HCT116 (cell line): ENCODE measurements at regions not wholly inside any gene's neighbourhood (a gene's known extent, or its start where the extent isn't known, plus 50 kb on each side); places are given as distances from the start of the nearest gene placed in this dataset.

Experiments
- ATAC-seq: fragments of 200-7000 bp; cut with Tn5 transposase; 2 replicates; pipeline ENCODE4 v1.9.1; 2020; ENCODE audit warnings: mild to moderate bottlenecking, moderate library complexity
- BruUV-seq: library from RNA; stranded (reverse); fragments of 400-500 nt; replicated peaks from 2 replicates; lab custom pipeline; 2021; lab: Mats Ljungman, UMichigan
- CTCF ChIA-PET: fragments of 300-600 bp; sonication (Branson Sonifier 250); formaldehyde crosslinking; loops from one replicate; lab custom pipeline; 2021; ENCODE audit warnings: antibody characterized with exemption; lab: Charles Lee
- POLR2A ChIA-PET: fragments of 300-600, 350-600 bp; sonication (Branson Sonifier 250); formaldehyde crosslinking; loops from one replicate; lab custom pipeline; 2021; ENCODE audit warnings: antibody characterized with exemption; lab: Charles Lee
- RAD21 ChIA-PET, 2 experiments: fragments of 300-600 bp; sonication (Branson Sonifier 250); formaldehyde crosslinking; loops; one replicate each; lab custom pipeline; 2023; ENCODE audit warnings: low total read pairs in 2 of 2; ENCODE audit not compliant: uncharacterized antibody in 2 of 2, unreplicated experiment in 2 of 2, low non-redundant PET in 1 of 2; lab: Charles Lee
- DNase-seq: peaks from one replicate; pipeline ENCODE4 v3.0.0-alpha.2; 2010; ENCODE audit warnings: low read depth, low spot score
- H2AFZ ChIP-seq: fragments of 200-600 bp; shearing (Covaris generic), sonication (generic); 2 replicates; pipeline ENCODE4 v1.6.1; 2017; ENCODE audit warnings: low read depth, mixed run types, mixed read lengths, antibody characterized with exemption, low read length; ENCODE audit not compliant: poor library complexity, severe bottlenecking
- H3K27ac ChIP-seq: 2 replicates; pipeline ENCODE4 v1.5.1; 2012; ENCODE audit warnings: low read depth, low read length
- H3K27me3 ChIP-seq: fragments of 200-600 bp; sonication (generic); 2 replicates; pipeline ENCODE4 v1.6.1; 2016; ENCODE audit warnings: mixed run types, low read length, mixed read lengths; ENCODE audit not compliant: insufficient read depth
- H3K36me3 ChIP-seq, 2 experiments: fragments of 200-500 bp in 1 of 2; fragments of 200-600 bp in 1 of 2; sonication (Bioruptor generic) in 1 of 2; sonication (generic) in 1 of 2; 2 replicates each; pipeline versions ENCODE4 v1.5.1 to v1.6.1; 2014 to 2016; ENCODE audit warnings: low read length in 2 of 2, inconsistent platforms in 1 of 2, mixed read lengths in 1 of 2, mixed run types in 1 of 2; ENCODE audit not compliant: insufficient read depth in 2 of 2, control insufficient read depth in 1 of 2
- H3K4me1 ChIP-seq, 2 experiments: fragments of 200-600 bp in 1 of 2; sonication (generic) in 1 of 2; 2 replicates each; pipeline versions ENCODE4 v1.5.1 to v1.6.1; 2012 to 2017; ENCODE audit warnings: low read length in 2 of 2, inconsistent platforms in 1 of 2, mild to moderate bottlenecking in 1 of 2, mixed read lengths in 1 of 2, mixed run types in 1 of 2, moderate library complexity in 1 of 2; ENCODE audit not compliant: insufficient read depth in 2 of 2, control insufficient read depth in 1 of 2
- H3K4me2 ChIP-seq: fragments of 200-600 bp; sonication (generic); 2 replicates; pipeline ENCODE4 v1.6.1; 2017; ENCODE audit warnings: mixed run types, low read length, mixed read lengths
- H3K4me3 ChIP-seq, 2 experiments: fragments of 200-600 bp in 1 of 2; sonication (generic) in 1 of 2; replicated peaks in 1 of 2; 2 replicates each; pipeline ENCODE4 v1.5.1; 2011 to 2016; ENCODE audit warnings: low read length in 2 of 2, control low read depth in 1 of 2, low read depth in 1 of 2, mild to moderate bottlenecking in 1 of 2, mixed read lengths in 1 of 2, mixed run types in 1 of 2
- H3K79me2 ChIP-seq: fragments of 200-600 bp; sonication (generic); 2 replicates; pipeline ENCODE4 v1.6.1; 2017; ENCODE audit warnings: mild to moderate bottlenecking, mixed run types, low read length, moderate library complexity, mixed read lengths; ENCODE audit not compliant: insufficient read depth
- H3K9ac ChIP-seq: fragments of 200-600 bp; sonication (generic); 2 replicates; pipeline ENCODE4 v1.6.1; 2016; ENCODE audit warnings: low read length, mixed read lengths
- H3K9me2 ChIP-seq: fragments of 200-600 bp; sonication (generic), shearing (Covaris generic); 2 replicates; pipeline ENCODE4 v1.6.1; 2017; ENCODE audit warnings: mixed run types, mild to moderate bottlenecking, moderate library complexity; ENCODE audit not compliant: insufficient read depth
- H3K9me3 ChIP-seq, 2 experiments: fragments of 200-500 bp in 1 of 2; fragments of 200-600 bp in 1 of 2; sonication (Bioruptor generic) in 1 of 2; sonication (generic) in 1 of 2; 2 replicates each; pipeline ENCODE4 v1.6.1; 2014 to 2017; ENCODE audit warnings: low read length in 2 of 2, mixed read lengths in 2 of 2, inconsistent platforms in 1 of 2, low read depth in 1 of 2, mild to moderate bottlenecking in 1 of 2, mixed run types in 1 of 2, moderate library complexity in 1 of 2; ENCODE audit not compliant: control insufficient read depth in 1 of 2, insufficient read depth in 1 of 2
- H4K20me1 ChIP-seq: fragments of 200-600 bp; sonication (generic), shearing (Covaris generic); 2 replicates; pipeline ENCODE4 v1.6.1; 2017; ENCODE audit warnings: mixed run types, mild to moderate bottlenecking, moderate library complexity; ENCODE audit not compliant: insufficient read depth
- CEBPB ChIP-seq: IDR thresholded peaks from 2 replicates; pipeline ENCODE4 v1.6.1; 2012; ENCODE audit warnings: low read depth
- ELF1 ChIP-seq: IDR thresholded peaks from 2 replicates; pipeline ENCODE4 v1.6.1; 2012; ENCODE audit warnings: low read depth, borderline replicate concordance
- EZH2 ChIP-seq: fragments of 200-600 bp; sonication (generic); IDR thresholded peaks from 2 replicates; pipeline ENCODE4 v1.6.1; 2017; ENCODE audit warnings: antibody characterized with exemption, mixed run types
- FOSL1 ChIP-seq: IDR thresholded peaks from 2 replicates; pipeline ENCODE4 v1.6.1; 2012; ENCODE audit warnings: low read depth
- JUND ChIP-seq: IDR thresholded peaks from 2 replicates; pipeline ENCODE4 v1.6.1; 2012
- POLR2A ChIP-seq: IDR thresholded peaks from 2 replicates; pipeline ENCODE4 v1.7.0; 2011; ENCODE audit warnings: borderline replicate concordance; ENCODE audit not compliant: insufficient read depth, insufficient read length; ENCODE audit errors: extremely low read depth
- POLR2AphosphoS5 ChIP-seq: IDR thresholded peaks from 2 replicates; pipeline ENCODE4 v1.6.1; 2011; ENCODE audit warnings: mild to moderate bottlenecking, low read depth, low read length, moderate library complexity
- RAD21 ChIP-seq: IDR thresholded peaks from 2 replicates; pipeline ENCODE4 v1.6.1; 2012; ENCODE audit warnings: low read depth, mild to moderate bottlenecking
- SP1 ChIP-seq: IDR thresholded peaks from 2 replicates; pipeline ENCODE4 v1.6.1; 2012; ENCODE audit warnings: low read depth
- SRF ChIP-seq: IDR thresholded peaks from 2 replicates; pipeline ENCODE4 v1.6.1; 2012; ENCODE audit warnings: low read depth
- YY1 ChIP-seq: IDR thresholded peaks from 2 replicates; pipeline ENCODE4 v1.6.1; 2011; ENCODE audit warnings: low read length, low read depth, moderate library complexity, mild to moderate bottlenecking; ENCODE audit not compliant: insufficient replicate concordance; ENCODE audit errors: extremely low read depth
- ZFX ChIP-seq: fragments of 450-650 bp; IDR thresholded peaks from 2 replicates; pipeline ENCODE4 v1.6.1; 2017
- ZNF274 ChIP-seq: fragments of 200-500 bp; sonication (Bioruptor generic); IDR thresholded peaks from 2 replicates; pipeline ENCODE4 v1.6.1; 2014; ENCODE audit warnings: mild to moderate bottlenecking, low read depth, low read length, inconsistent platforms
- intact Hi-C: fragments of 100-400 bp; cut with micrococcal nuclease; formaldehyde crosslinking; loops from 2 replicates; pipeline ENCODE4 v1.10.0; 2022
- TF ChIP-seq, protein P1 (sequence below), 3 experiments: fragments of 200-600 bp in 1 of 3; sonication (generic) in 1 of 3; IDR thresholded peaks in 2 of 3; conservative IDR thresholded peaks in 1 of 3; 2 replicates each; pipeline ENCODE4 v1.5.1; 2012 to 2017; ENCODE audit warnings: low read depth in 2 of 3, low read length in 2 of 3, antibody characterized with exemption in 1 of 3, borderline replicate concordance in 1 of 3, control low read depth in 1 of 3, mild to moderate bottlenecking in 1 of 3, mixed read lengths in 1 of 3, mixed run types in 1 of 3, moderate library complexity in 1 of 3; ENCODE audit not compliant: insufficient read depth in 1 of 3
- TF ChIP-seq, protein P2 (sequence below): IDR thresholded peaks from 2 replicates; pipeline ENCODE4 v1.6.1; 2012
- TF ChIP-seq, protein P3 (sequence below): IDR thresholded peaks from 2 replicates; pipeline ENCODE4 v1.6.1; 2012
- TF ChIP-seq, protein P4 (sequence below): IDR thresholded peaks from 2 replicates; pipeline ENCODE4 v1.6.1; 2011; ENCODE audit warnings: mild to moderate bottlenecking, low read length, moderate library complexity; ENCODE audit not compliant: insufficient replicate concordance; ENCODE audit errors: extremely low read depth
- TF ChIP-seq, protein P5 (sequence below): IDR thresholded peaks from 2 replicates; pipeline ENCODE4 v1.6.1; 2012; ENCODE audit warnings: low read depth

DNA sequence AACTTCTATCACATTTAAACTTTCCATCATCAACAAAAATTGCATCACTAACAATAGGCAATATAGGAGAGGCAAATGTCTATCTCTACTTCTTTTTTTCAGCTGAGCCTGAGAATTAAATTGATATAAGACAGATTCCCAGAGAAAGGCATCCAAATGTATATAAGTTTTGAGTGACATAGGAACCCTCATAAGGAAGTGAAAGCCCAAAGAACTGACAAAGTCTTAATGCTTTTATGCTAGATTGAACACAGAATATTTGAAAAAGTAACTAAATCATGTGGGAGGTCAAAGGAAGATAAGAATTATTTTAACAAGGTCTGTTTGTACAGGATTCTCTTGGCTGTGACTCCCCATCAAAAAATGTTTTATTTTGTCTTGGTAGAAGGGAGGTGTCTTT, 714.9 kb downstream of the GRXCR1 start:
- no peak for ATAC-seq
- POLR2A ChIA-PET: no interaction called here
- BruUV-seq: no TSS peak
- DNase-seq: no peak
- H3K4me3 ChIP-seq: no peak overlapping the region
- H3K27me3 ChIP-seq: no peaks in the 10 kb centered on the region
- no peaks in the 10 kb centered on the region for H3K79me2 ChIP-seq
- H3K9ac ChIP-seq: no peak overlapping the region
- RAD21 ChIA-PET: no interaction called here
- no peak overlapping the region for H2AFZ ChIP-seq
- peaks cover 9 to 23% of the 10 kb centered on the region in 2 experiments; a peak in 2 of 4 replicates for H3K9me3 ChIP-seq
- H3K4me1 ChIP-seq: no peaks in the 10 kb centered on the region
- no peak overlapping the region for H3K27ac ChIP-seq
- H3K9me2 ChIP-seq: no peaks in the 10 kb centered on the region
- no peaks in the 10 kb centered on the region for H3K36me3 ChIP-seq
- H3K4me2 ChIP-seq: no peak overlapping the region
- CTCF ChIA-PET: no interaction called here
- intact Hi-C loops: no loop called here
- TF ChIP-seq, protein P1, sequence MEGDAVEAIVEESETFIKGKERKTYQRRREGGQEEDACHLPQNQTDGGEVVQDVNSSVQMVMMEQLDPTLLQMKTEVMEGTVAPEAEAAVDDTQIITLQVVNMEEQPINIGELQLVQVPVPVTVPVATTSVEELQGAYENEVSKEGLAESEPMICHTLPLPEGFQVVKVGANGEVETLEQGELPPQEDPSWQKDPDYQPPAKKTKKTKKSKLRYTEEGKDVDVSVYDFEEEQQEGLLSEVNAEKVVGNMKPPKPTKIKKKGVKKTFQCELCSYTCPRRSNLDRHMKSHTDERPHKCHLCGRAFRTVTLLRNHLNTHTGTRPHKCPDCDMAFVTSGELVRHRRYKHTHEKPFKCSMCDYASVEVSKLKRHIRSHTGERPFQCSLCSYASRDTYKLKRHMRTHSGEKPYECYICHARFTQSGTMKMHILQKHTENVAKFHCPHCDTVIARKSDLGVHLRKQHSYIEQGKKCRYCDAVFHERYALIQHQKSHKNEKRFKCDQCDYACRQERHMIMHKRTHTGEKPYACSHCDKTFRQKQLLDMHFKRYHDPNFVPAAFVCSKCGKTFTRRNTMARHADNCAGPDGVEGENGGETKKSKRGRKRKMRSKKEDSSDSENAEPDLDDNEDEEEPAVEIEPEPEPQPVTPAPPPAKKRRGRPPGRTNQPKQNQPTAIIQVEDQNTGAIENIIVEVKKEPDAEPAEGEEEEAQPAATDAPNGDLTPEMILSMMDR (IDR thresholded peaks at IDR 0.05 in 2 of 3, conservative IDR thresholded peaks at IDR 0.05 in 1 of 3; ENCODE audit: borderline replicate concordance in 1 of 3, insufficient read depth in 1 of 3, low read depth in 2 of 3, low read length in 2 of 3): no peak
- TF ChIP-seq SP1: no peak
- no peak for TF ChIP-seq JUND
- no peak for TF ChIP-seq FOSL1
- TF ChIP-seq EZH2: no peak
- TF ChIP-seq, protein P2, sequence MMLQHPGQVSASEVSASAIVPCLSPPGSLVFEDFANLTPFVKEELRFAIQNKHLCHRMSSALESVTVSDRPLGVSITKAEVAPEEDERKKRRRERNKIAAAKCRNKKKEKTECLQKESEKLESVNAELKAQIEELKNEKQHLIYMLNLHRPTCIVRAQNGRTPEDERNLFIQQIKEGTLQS: no peak
- TF ChIP-seq, protein P3, sequence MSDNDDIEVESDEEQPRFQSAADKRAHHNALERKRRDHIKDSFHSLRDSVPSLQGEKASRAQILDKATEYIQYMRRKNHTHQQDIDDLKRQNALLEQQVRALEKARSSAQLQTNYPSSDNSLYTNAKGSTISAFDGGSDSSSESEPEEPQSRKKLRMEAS: no peak
- TF ChIP-seq ELF1: no peak
- TF ChIP-seq, protein P4, sequence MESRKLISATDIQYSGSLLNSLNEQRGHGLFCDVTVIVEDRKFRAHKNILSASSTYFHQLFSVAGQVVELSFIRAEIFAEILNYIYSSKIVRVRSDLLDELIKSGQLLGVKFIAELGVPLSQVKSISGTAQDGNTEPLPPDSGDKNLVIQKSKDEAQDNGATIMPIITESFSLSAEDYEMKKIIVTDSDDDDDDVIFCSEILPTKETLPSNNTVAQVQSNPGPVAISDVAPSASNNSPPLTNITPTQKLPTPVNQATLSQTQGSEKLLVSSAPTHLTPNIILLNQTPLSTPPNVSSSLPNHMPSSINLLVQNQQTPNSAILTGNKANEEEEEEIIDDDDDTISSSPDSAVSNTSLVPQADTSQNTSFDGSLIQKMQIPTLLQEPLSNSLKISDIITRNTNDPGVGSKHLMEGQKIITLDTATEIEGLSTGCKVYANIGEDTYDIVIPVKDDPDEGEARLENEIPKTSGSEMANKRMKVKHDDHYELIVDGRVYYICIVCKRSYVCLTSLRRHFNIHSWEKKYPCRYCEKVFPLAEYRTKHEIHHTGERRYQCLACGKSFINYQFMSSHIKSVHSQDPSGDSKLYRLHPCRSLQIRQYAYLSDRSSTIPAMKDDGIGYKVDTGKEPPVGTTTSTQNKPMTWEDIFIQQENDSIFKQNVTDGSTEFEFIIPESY: no peak
- no peak for TF ChIP-seq POLR2A
- TF ChIP-seq, protein P5, sequence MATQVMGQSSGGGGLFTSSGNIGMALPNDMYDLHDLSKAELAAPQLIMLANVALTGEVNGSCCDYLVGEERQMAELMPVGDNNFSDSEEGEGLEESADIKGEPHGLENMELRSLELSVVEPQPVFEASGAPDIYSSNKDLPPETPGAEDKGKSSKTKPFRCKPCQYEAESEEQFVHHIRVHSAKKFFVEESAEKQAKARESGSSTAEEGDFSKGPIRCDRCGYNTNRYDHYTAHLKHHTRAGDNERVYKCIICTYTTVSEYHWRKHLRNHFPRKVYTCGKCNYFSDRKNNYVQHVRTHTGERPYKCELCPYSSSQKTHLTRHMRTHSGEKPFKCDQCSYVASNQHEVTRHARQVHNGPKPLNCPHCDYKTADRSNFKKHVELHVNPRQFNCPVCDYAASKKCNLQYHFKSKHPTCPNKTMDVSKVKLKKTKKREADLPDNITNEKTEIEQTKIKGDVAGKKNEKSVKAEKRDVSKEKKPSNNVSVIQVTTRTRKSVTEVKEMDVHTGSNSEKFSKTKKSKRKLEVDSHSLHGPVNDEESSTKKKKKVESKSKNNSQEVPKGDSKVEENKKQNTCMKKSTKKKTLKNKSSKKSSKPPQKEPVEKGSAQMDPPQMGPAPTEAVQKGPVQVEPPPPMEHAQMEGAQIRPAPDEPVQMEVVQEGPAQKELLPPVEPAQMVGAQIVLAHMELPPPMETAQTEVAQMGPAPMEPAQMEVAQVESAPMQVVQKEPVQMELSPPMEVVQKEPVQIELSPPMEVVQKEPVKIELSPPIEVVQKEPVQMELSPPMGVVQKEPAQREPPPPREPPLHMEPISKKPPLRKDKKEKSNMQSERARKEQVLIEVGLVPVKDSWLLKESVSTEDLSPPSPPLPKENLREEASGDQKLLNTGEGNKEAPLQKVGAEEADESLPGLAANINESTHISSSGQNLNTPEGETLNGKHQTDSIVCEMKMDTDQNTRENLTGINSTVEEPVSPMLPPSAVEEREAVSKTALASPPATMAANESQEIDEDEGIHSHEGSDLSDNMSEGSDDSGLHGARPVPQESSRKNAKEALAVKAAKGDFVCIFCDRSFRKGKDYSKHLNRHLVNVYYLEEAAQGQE: no peak
- no peak for TF ChIP-seq ZNF274
- no peak for TF ChIP-seq POLR2AphosphoS5
- TF ChIP-seq CEBPB: no peak
- TF ChIP-seq ZFX: no peak
- TF ChIP-seq RAD21: no peak
- TF ChIP-seq YY1: no peak
- no peak for TF ChIP-seq SRF
- no peaks in the 10 kb centered on the region for H4K20me1 ChIP-seq
